Esophagus muscularis mucosa (tissue), 3 donors: ENCODE measurements at regions not wholly inside any gene's neighbourhood (a gene's known extent, or its start where the extent isn't known, plus 50 kb on each side); places are given as distances from the start of the nearest gene placed in this dataset.

ENCODE experiments used
- POLR2A ChIP-seq: fragments of 450-650 bp; IDR thresholded peaks from one replicate; pipeline ENCODE4 v1.6.1; 2017; ENCODE audit warnings: antibody characterized with exemption, moderate library complexity, mild to moderate bottlenecking, low read depth
- POLR2AphosphoS5 ChIP-seq, 2 donors: sonication (generic); formaldehyde crosslinking; IDR thresholded peaks; one replicate each; pipeline ENCODE4 v1.6.1; 2017; ENCODE audit warnings: antibody characterized with exemption in 2 of 2
- TF ChIP-seq, protein P1 (sequence below), 3 experiments: fragments of 200-600 bp in 2 of 3; fragments of 450-650 bp in 1 of 3; sonication (generic) in 2 of 3; IDR thresholded peaks; one replicate each; pipeline ENCODE4 v1.5.1; 2017 to 2019; ENCODE audit warnings: antibody characterized with exemption in 3 of 3, mild to moderate bottlenecking in 2 of 3, moderate library complexity in 1 of 3

DNA sequence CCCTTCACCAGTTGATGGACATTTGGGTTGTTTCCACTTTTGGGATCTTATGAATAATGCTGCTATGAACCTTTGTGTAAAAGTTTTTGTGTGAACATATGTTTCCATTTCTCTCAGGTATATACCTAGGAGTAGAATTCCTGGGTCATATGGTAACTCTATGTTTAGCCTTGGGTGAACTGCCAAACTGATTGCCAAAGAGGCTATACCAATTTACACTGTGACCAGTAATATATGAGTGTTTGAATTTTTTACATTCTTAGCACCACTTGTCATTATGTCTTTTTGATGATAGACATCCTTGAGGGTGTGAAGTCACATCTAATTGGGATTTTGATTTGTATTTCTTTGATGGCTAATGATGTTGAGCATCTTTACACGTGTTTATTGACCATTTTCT lies 290.1 kb downstream of the DUSP10 start:
- TF ChIP-seq, protein P1, sequence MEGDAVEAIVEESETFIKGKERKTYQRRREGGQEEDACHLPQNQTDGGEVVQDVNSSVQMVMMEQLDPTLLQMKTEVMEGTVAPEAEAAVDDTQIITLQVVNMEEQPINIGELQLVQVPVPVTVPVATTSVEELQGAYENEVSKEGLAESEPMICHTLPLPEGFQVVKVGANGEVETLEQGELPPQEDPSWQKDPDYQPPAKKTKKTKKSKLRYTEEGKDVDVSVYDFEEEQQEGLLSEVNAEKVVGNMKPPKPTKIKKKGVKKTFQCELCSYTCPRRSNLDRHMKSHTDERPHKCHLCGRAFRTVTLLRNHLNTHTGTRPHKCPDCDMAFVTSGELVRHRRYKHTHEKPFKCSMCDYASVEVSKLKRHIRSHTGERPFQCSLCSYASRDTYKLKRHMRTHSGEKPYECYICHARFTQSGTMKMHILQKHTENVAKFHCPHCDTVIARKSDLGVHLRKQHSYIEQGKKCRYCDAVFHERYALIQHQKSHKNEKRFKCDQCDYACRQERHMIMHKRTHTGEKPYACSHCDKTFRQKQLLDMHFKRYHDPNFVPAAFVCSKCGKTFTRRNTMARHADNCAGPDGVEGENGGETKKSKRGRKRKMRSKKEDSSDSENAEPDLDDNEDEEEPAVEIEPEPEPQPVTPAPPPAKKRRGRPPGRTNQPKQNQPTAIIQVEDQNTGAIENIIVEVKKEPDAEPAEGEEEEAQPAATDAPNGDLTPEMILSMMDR (IDR thresholded peaks at IDR 0.05) = no peak
- TF ChIP-seq POLR2AphosphoS5 (IDR thresholded peaks at IDR 0.05) (no peak), POLR2A (no peak)
